K562 (cell line): ENCODE measurements at regions not wholly inside any gene's neighbourhood (a gene's known extent, or its start where the extent isn't known, plus 50 kb on each side); places are given as distances from the start of the nearest gene placed in this dataset.

Experiments
- ATAC-seq: fragments of 200-7000 bp; cut with Tn5 transposase; 3 replicates; pipeline ENCODE4 v1.9.1; 2020; ENCODE audit warnings: moderate library complexity
- BruUV-seq: library from RNA; stranded (reverse); fragments of 400-500 nt; replicated peaks from 2 replicates; lab custom pipeline; 2021; lab: Mats Ljungman, UMichigan
- CTCF ChIA-PET: fragments of 300-600 bp; formaldehyde crosslinking; extraction: SDS; loops from one replicate; lab custom pipeline; 2021; ENCODE audit warnings: low intra/inter-chr PET ratio; lab: Yijun Ruan, JAX
- POLR2A ChIA-PET: fragments of 300-600, 350-650 bp; sonication (Branson Sonifier 250); formaldehyde crosslinking; extraction: SDS; loops from one replicate; lab custom pipeline; 2021; ENCODE audit warnings: antibody characterized with exemption, inconsistent platforms; lab: Yijun Ruan, JAX
- DNase-seq, 4 experiments: peaks; one replicate each; pipeline versions ENCODE4 v3.0.0 to v3.0.0-alpha.2; 2011 to 2018; ENCODE audit warnings: low spot score in 3 of 4, mixed read lengths in 3 of 4; ENCODE audit errors: extremely low read depth in 1 of 4
- FAIRE-seq: peaks from 2 replicates; lab custom pipeline; 2011; peaks lifted over from hg19 to GRCh38; lab: Jason Lieb, UNC
- H2AFZ ChIP-seq: 2 replicates; pipeline ENCODE4 v1.6.0; 2011; ENCODE audit warnings: low read depth, low read length, control low read depth, inconsistent platforms
- H3K27ac ChIP-seq: fragments of 200-600 bp; 3 replicates; pipeline ENCODE4 v1.8.0; 2011; ENCODE audit warnings: low read depth, mild to moderate bottlenecking, control low read depth, inconsistent platforms, low read length, moderate library complexity, mixed read lengths; ENCODE audit errors: extremely low read depth
- H3K27me3 ChIP-seq, 2 experiments: fragments of 300-600 bp in 1 of 2; 2 replicates in 1 of 2; 3 replicates in 1 of 2; pipeline versions ENCODE4 v1.6.0 to v1.8.0; 2011; ENCODE audit warnings: inconsistent platforms in 2 of 2, low read length in 2 of 2, mild to moderate bottlenecking in 1 of 2, mixed read lengths in 1 of 2, moderate library complexity in 1 of 2; ENCODE audit not compliant: control insufficient read depth in 2 of 2, insufficient read depth in 2 of 2
- H3K36me3 ChIP-seq: fragments of 300-600 bp; 3 replicates; pipeline ENCODE4 v1.8.0; 2011; ENCODE audit warnings: mild to moderate bottlenecking, low read length, inconsistent platforms; ENCODE audit not compliant: control insufficient read depth, insufficient read depth
- H3K4me1 ChIP-seq, 2 experiments: fragments of 200-600 bp in 1 of 2; replicated peaks in 1 of 2; 2 replicates in 1 of 2; 3 replicates in 1 of 2; pipeline versions ENCODE4 v1.5.1 to v1.8.0; 2011; ENCODE audit warnings: inconsistent platforms in 2 of 2, low read length in 2 of 2, mild to moderate bottlenecking in 1 of 2, mixed read lengths in 1 of 2, moderate library complexity in 1 of 2; ENCODE audit not compliant: control insufficient read depth in 2 of 2, insufficient read depth in 2 of 2
- H3K4me2 ChIP-seq: 2 replicates; pipeline ENCODE4 v1.6.1; 2011; ENCODE audit warnings: low read length, control low read depth, inconsistent platforms, mixed read lengths; ENCODE audit not compliant: insufficient read depth
- H3K4me3 ChIP-seq: fragments of 200-600 bp; sonication (generic), shearing (Covaris generic); 2 replicates; pipeline ENCODE4 v1.5.1; 2016; ENCODE audit warnings: control low read depth, inconsistent platforms
- H3K79me2 ChIP-seq: fragments of 200-600 bp; 3 replicates; pipeline ENCODE4 v1.8.0; 2011; ENCODE audit warnings: low read length, inconsistent platforms; ENCODE audit not compliant: control insufficient read depth, insufficient read depth
- H3K9ac ChIP-seq, 2 experiments: 2 replicates each; pipeline versions ENCODE4 v1.6.0 to v1.6.1; 2011; ENCODE audit warnings: low read depth in 2 of 2, low read length in 2 of 2, control low read depth in 1 of 2, inconsistent platforms in 1 of 2, mild to moderate bottlenecking in 1 of 2, mixed read lengths in 1 of 2; ENCODE audit not compliant: insufficient read depth in 1 of 2
- H3K9me1 ChIP-seq: one replicate; pipeline ENCODE4 v1.6.0; 2011; ENCODE audit warnings: inconsistent platforms, mild to moderate bottlenecking, low read length, moderate library complexity; ENCODE audit not compliant: control insufficient read depth, insufficient read depth
- H3K9me3 ChIP-seq: replicated peaks from 2 replicates; pipeline ENCODE4 v1.5.1; 2011; ENCODE audit warnings: low read depth, low read length, inconsistent platforms; ENCODE audit not compliant: control insufficient read depth, insufficient read depth
- H4K20me1 ChIP-seq: replicated peaks from 2 replicates; pipeline ENCODE4 v1.6.1; 2011; ENCODE audit warnings: low read length, inconsistent platforms, mixed read lengths; ENCODE audit not compliant: control insufficient read depth, insufficient read depth
- CHAMP1 ChIP-seq: fragments of 450-650 bp; IDR thresholded peaks from 2 replicates; pipeline ENCODE4 v1.6.1; 2016; ENCODE audit warnings: mild to moderate bottlenecking
- CLOCK ChIP-seq: fragments of 250-450 bp; sonication (Bioruptor Pico); IDR thresholded peaks from 2 replicates; pipeline ENCODE4 v1.4.0; 2020; ENCODE audit warnings: mild to moderate bottlenecking, moderate library complexity, borderline replicate concordance
- RAD21 ChIP-seq, 2 experiments: fragments of 250-450 bp in 1 of 2; fragments of 450-650 bp in 1 of 2; sonication (Bioruptor Pico) in 1 of 2; formaldehyde crosslinking in 1 of 2; IDR thresholded peaks in 1 of 2; conservative IDR thresholded peaks in 1 of 2; 2 replicates each; pipeline versions ENCODE4 v1.4.0 to v1.8.0; 2020 to 2022; ENCODE audit warnings: mild to moderate bottlenecking in 2 of 2, moderate library complexity in 1 of 2
- REST ChIP-seq, 2 experiments: fragments of 450-650 bp; formaldehyde crosslinking in 1 of 2; IDR thresholded peaks; 2 replicates each; pipeline versions ENCODE4 v1.4.0 to v1.6.1; 2014 to 2020; ENCODE audit warnings: mild to moderate bottlenecking in 2 of 2, borderline replicate concordance in 1 of 2, low read depth in 1 of 2
- SMAD2 ChIP-seq: fragments of 150-350 bp; IDR thresholded peaks from 2 replicates; pipeline ENCODE4 v1.6.1; 2014; ENCODE audit warnings: low read depth, mild to moderate bottlenecking, low read length
- SREBF1 ChIP-seq: fragments of 150-350 bp; IDR thresholded peaks from 2 replicates; pipeline ENCODE4 v1.6.1; 2014; ENCODE audit warnings: antibody characterized with exemption, low read depth, low read length, borderline replicate concordance
- ZNF77 ChIP-seq: fragments of 250-450 bp; sonication (Bioruptor Pico); IDR thresholded peaks from 2 replicates; pipeline ENCODE4 v1.5.0; 2020
- in situ Hi-C: fragments of 300-500 bp; cut with MboI; formaldehyde crosslinking; loops from 4 replicates; pipeline ENCODE4 v1.15.0; 2018; ENCODE audit warnings: inconsistent platforms, mixed read lengths
- intact Hi-C: fragments of 100-400 bp; cut with micrococcal nuclease; formaldehyde crosslinking; loops from 2 replicates; pipeline ENCODE4 v1.14.2; 2022

GRCh38 chr16:66088681-66089080 lies 277.8 kb upstream of the CDH5 start (continued):
- TF ChIP-seq CLOCK (no peak), SMAD2 (no peak)

- Histone ChIP-seq H3K36me3 (no peaks in the 10 kb centered on the region), H2AFZ (no peak overlapping the region), H4K20me1 (no peaks in the 10 kb centered on the region), H3K4me2 (no peak overlapping the region), H3K9ac (no peak overlapping the region), H3K4me3 (no peak overlapping the region), H3K9me3 (no peaks in the 10 kb centered on the region), H3K27ac (no peak overlapping the region), H3K79me2 (no peaks in the 10 kb centered on the region), H3K4me1 (no peaks in the 10 kb centered on the region), H3K9me1 (no peaks in the 10 kb centered on the region), H3K27me3 (no peaks in the 10 kb centered on the region)
- intact Hi-C loops = no loop called here
- no peak for FAIRE-seq
- ATAC-seq = no peak
- ChIA-PET POLR2A (no interaction called here), CTCF (no interaction called here)
- in situ Hi-C loops = no loop called here
- no TSS peak for BruUV-seq
- DNase-seq = no peak
- no peak for TF ChIP-seq ZNF77 (CRISPR knock-in tag)
- no peak for TF ChIP-seq CHAMP1
- no peak for TF ChIP-seq REST (IDR thresholded peaks at IDR 0.05; ENCODE audit: borderline replicate concordance)
- TF ChIP-seq REST (CRISPR knock-in tag; IDR thresholded peaks at IDR 0.05; ENCODE audit: low read depth) = no peak
- TF ChIP-seq SREBF1 = no peak
- TF ChIP-seq RAD21 (CRISPR knock-in tag; conservative IDR thresholded peaks at IDR 0.05 in 1 of 2, IDR thresholded peaks at IDR 0.05 in 1 of 2) = no peak
Observed at GRCh38 chr16:66087308-66087707, 279.2 kb upstream of the CDH5 start.
